WTC11 (cell line): ENCODE measurements at regions not wholly inside any gene's neighbourhood (a gene's known extent, or its start where the extent isn't known, plus 50 kb on each side); places are given as distances from the start of the nearest gene placed in this dataset.

Experiments
- ATAC-seq: fragments of 200-7000 bp; cut with Tn5 transposase; 2 replicates; pipeline ENCODE4 v1.10.0; 2021; ENCODE audit warnings: mild to moderate bottlenecking, moderate library complexity
- CTCF ChIA-PET: fragments of 300-600 bp; sonication (Branson Sonifier 250); formaldehyde crosslinking; loops from one replicate; lab custom pipeline; 2021; ENCODE audit warnings: antibody characterized with exemption; lab: Charles Lee
- POLR2A ChIA-PET: fragments of 350-600 bp; sonication (Branson Sonifier 250); formaldehyde crosslinking; loops from one replicate; lab custom pipeline; 2021; ENCODE audit warnings: antibody characterized with exemption; lab: Charles Lee
- DNase-seq: peaks from one replicate; pipeline ENCODE4 v3.0.0; 2021; ENCODE audit warnings: low spot score
- H3K27ac Mint-ChIP-seq: 2 replicates; pipeline ENCODE4 v1.8.0; 2021; ENCODE audit warnings: mixed read lengths
- H3K27me3 Mint-ChIP-seq: 2 replicates; pipeline ENCODE4 v1.8.0; 2021; ENCODE audit warnings: low read depth, mild to moderate bottlenecking, moderate library complexity, mixed read lengths
- H3K36me3 Mint-ChIP-seq: 2 replicates; pipeline ENCODE4 v1.8.0; 2021; ENCODE audit warnings: mixed read lengths
- H3K4me1 Mint-ChIP-seq: 2 replicates; pipeline ENCODE4 v1.8.0; 2022; ENCODE audit warnings: mixed read lengths
- H3K4me3 Mint-ChIP-seq: 2 replicates; pipeline ENCODE4 v1.8.0; 2021; ENCODE audit warnings: mild to moderate bottlenecking, moderate library complexity, mixed read lengths
- H3K9me3 Mint-ChIP-seq: 2 replicates; pipeline ENCODE4 v1.8.0; 2021; ENCODE audit warnings: mixed read lengths
- CBFB ChIP-seq: sonication (generic); formaldehyde crosslinking; IDR thresholded peaks from 2 replicates; pipeline ENCODE4 v1.8.1; 2022; ENCODE audit warnings: mild to moderate bottlenecking, low read depth, missing genetic modification reagents
- CREB1 ChIP-seq: sonication (generic); formaldehyde crosslinking; IDR thresholded peaks from 2 replicates; pipeline ENCODE4 v1.8.0; 2023; ENCODE audit warnings: mild to moderate bottlenecking, missing genetic modification reagents
- CTCF ChIP-seq: fragments of 200-600 bp; IDR thresholded peaks from 2 replicates; pipeline ENCODE4 v1.8.0; 2022; ENCODE audit warnings: antibody characterized with exemption
- GABPB1 ChIP-seq: sonication (generic); formaldehyde crosslinking; IDR thresholded peaks from 2 replicates; pipeline ENCODE4 v1.8.1; 2023; ENCODE audit warnings: mild to moderate bottlenecking, missing genetic modification reagents
- JUN ChIP-seq: sonication (generic); formaldehyde crosslinking; IDR thresholded peaks from 2 replicates; pipeline ENCODE4 v1.8.0; 2023; ENCODE audit warnings: mild to moderate bottlenecking, missing genetic modification reagents
- MYBL2 ChIP-seq: sonication (generic); formaldehyde crosslinking; IDR thresholded peaks from 2 replicates; pipeline ENCODE4 v1.8.1; 2023; ENCODE audit warnings: mild to moderate bottlenecking, moderate library complexity, missing genetic modification reagents
- NFATC4 ChIP-seq: fragments of 250-450 bp; sonication (Bioruptor Pico); IDR thresholded peaks from 2 replicates; pipeline ENCODE4 v1.9.0; 2021; ENCODE audit warnings: mild to moderate bottlenecking
- NR2C2 ChIP-seq: sonication (generic); formaldehyde crosslinking; IDR thresholded peaks from 2 replicates; pipeline ENCODE4 v1.8.0; 2022; ENCODE audit warnings: mild to moderate bottlenecking, missing genetic modification reagents
- OVOL2 ChIP-seq: fragments of 250-450 bp; sonication (Bioruptor Pico); IDR thresholded peaks from 2 replicates; pipeline ENCODE4 v1.9.0; 2021; ENCODE audit warnings: mild to moderate bottlenecking, borderline replicate concordance
- PRDM15 ChIP-seq: sonication (generic); formaldehyde crosslinking; IDR thresholded peaks from 2 replicates; pipeline ENCODE4 v1.8.0; 2022; ENCODE audit warnings: missing genetic modification reagents
- SOX15 ChIP-seq: fragments of 250-450 bp; sonication (Bioruptor Pico); IDR thresholded peaks from 2 replicates; pipeline ENCODE4 v1.9.0; 2021; ENCODE audit warnings: mild to moderate bottlenecking
- ZNF138 ChIP-seq: sonication (generic); formaldehyde crosslinking; conservative IDR thresholded peaks from 2 replicates; pipeline ENCODE4 v1.8.1; 2022; ENCODE audit warnings: mild to moderate bottlenecking, moderate library complexity, missing genetic modification reagents
- ZNF219 ChIP-seq: sonication (generic); formaldehyde crosslinking; IDR thresholded peaks from 2 replicates; pipeline ENCODE4 v1.8.0; 2023; ENCODE audit warnings: missing genetic modification reagents, mild to moderate bottlenecking, borderline replicate concordance
- ZNF263 ChIP-seq: sonication (generic); formaldehyde crosslinking; IDR thresholded peaks from 2 replicates; pipeline ENCODE4 v1.8.1; 2022; ENCODE audit warnings: low read depth, mild to moderate bottlenecking, moderate library complexity, missing genetic modification reagents
- TF ChIP-seq, protein P1 (sequence below): fragments of 250-450 bp; sonication (Bioruptor Pico); IDR thresholded peaks from 2 replicates; pipeline ENCODE4 v1.9.0; 2021; ENCODE audit warnings: moderate library complexity, mild to moderate bottlenecking, inconsistent platforms, borderline replicate concordance
- TF ChIP-seq, protein P2 (sequence below): fragments of 250-450 bp; sonication (Bioruptor Pico); IDR thresholded peaks from 2 replicates; pipeline ENCODE4 v1.9.0; 2021; ENCODE audit warnings: mild to moderate bottlenecking, borderline replicate concordance

- Mint-ChIP-seq H3K27me3 (peaks cover 5% of the 10 kb centered on the region; the same call in 1 of the 2 replicates), H3K36me3 (peaks cover 43% of the 10 kb centered on the region), H3K4me3 (no peak overlapping the region), H3K4me1 (no peaks in the 10 kb centered on the region), H3K27ac (no peak overlapping the region), H3K9me3 (peaks cover 81% of the 10 kb centered on the region)
- ChIA-PET POLR2A (no interaction called here), CTCF (no interaction called here)
- TF ChIP-seq CREB1 (CRISPR knock-in tag): no peak
- no peak for TF ChIP-seq MYBL2
- no peak for TF ChIP-seq SOX15 (CRISPR knock-in tag)
- DNase-seq (no peak), ATAC-seq (no peak)
Observed at GRCh38 chr2:190139371-190139770, 76.8 kb upstream of the MSTN start.

GRCh38 chr2:190138032-190138431, 75.5 kb upstream of the MSTN start:
- Mint-ChIP-seq H3K27ac (no peak overlapping the region), H3K27me3 (peaks cover 5% of the 10 kb centered on the region; the same call in 1 of the 2 replicates), H3K4me1 (no peaks in the 10 kb centered on the region), H3K36me3 (peaks cover 43% of the 10 kb centered on the region), H3K4me3 (no peak overlapping the region), H3K9me3 (peaks cover 75% of the 10 kb centered on the region)
- ATAC-seq (no peak), DNase-seq (no peak)
- TF ChIP-seq OVOL2 (CRISPR knock-in tag): no peak
- TF ChIP-seq, protein P1, sequence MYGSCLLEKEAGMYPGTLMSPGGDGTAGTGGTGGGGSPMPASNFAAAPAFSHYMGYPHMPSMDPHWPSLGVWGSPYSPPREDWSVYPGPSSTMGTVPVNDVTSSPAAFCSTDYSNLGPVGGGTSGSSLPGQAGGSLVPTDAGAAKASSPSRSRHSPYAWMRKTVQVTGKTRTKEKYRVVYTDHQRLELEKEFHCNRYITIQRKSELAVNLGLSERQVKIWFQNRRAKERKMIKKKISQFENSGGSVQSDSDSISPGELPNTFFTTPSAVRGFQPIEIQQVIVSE (CRISPR knock-in tag): no peak
- CTCF ChIA-PET: no interaction called here
- POLR2A ChIA-PET: no interaction called here

DNA sequence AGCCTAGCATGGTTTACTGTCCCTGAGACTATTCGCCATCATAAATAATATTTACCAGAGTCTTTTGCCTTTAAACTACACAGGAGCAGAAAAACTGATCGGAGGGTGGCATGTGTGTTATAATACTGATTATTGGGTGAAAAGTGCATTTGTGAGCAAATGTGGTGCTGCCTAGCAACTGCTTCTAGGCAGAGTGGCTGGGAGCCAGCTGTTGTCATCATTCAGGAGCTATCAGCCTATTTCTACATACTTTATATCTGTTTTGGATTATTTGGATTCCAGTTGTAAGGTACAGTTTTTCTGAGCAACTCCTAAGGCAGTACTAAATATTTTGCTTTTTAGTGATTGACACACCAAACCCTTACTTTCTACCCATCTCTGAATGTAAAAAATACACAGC, 75.0 kb upstream of the MSTN start:
- no peak for DNase-seq
- Mint-ChIP-seq H3K27me3 (peaks cover 5% of the 10 kb centered on the region; the same call in 1 of the 2 replicates), H3K9me3 (peaks cover 72% of the 10 kb centered on the region), H3K4me3 (no peak overlapping the region)
- TF ChIP-seq ZNF219 (CRISPR knock-in tag) (no peak), CTCF (no peak), JUN (CRISPR knock-in tag) (no peak), NR2C2 (CRISPR knock-in tag) (no peak), GABPB1 (CRISPR knock-in tag) (no peak), CBFB (no peak), PRDM15 (CRISPR knock-in tag) (no peak), NFATC4 (CRISPR knock-in tag) (no peak), ZNF138 (no peak), ZNF263 (CRISPR knock-in tag) (no peak)
- TF ChIP-seq, protein P2, sequence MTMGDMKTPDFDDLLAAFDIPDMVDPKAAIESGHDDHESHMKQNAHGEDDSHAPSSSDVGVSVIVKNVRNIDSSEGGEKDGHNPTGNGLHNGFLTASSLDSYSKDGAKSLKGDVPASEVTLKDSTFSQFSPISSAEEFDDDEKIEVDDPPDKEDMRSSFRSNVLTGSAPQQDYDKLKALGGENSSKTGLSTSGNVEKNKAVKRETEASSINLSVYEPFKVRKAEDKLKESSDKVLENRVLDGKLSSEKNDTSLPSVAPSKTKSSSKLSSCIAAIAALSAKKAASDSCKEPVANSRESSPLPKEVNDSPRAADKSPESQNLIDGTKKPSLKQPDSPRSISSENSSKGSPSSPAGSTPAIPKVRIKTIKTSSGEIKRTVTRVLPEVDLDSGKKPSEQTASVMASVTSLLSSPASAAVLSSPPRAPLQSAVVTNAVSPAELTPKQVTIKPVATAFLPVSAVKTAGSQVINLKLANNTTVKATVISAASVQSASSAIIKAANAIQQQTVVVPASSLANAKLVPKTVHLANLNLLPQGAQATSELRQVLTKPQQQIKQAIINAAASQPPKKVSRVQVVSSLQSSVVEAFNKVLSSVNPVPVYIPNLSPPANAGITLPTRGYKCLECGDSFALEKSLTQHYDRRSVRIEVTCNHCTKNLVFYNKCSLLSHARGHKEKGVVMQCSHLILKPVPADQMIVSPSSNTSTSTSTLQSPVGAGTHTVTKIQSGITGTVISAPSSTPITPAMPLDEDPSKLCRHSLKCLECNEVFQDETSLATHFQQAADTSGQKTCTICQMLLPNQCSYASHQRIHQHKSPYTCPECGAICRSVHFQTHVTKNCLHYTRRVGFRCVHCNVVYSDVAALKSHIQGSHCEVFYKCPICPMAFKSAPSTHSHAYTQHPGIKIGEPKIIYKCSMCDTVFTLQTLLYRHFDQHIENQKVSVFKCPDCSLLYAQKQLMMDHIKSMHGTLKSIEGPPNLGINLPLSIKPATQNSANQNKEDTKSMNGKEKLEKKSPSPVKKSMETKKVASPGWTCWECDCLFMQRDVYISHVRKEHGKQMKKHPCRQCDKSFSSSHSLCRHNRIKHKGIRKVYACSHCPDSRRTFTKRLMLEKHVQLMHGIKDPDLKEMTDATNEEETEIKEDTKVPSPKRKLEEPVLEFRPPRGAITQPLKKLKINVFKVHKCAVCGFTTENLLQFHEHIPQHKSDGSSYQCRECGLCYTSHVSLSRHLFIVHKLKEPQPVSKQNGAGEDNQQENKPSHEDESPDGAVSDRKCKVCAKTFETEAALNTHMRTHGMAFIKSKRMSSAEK (CRISPR knock-in tag): no peak
- TF ChIP-seq, all 79 proteins: peak for 0
- H3K4me1 Mint-ChIP-seq: no peaks in the 10 kb centered on the region
- POLR2A ChIA-PET: no interaction called here
- no peak overlapping the region for H3K27ac Mint-ChIP-seq
- CTCF ChIA-PET: no interaction called here
- peaks cover 43% of the 10 kb centered on the region for H3K36me3 Mint-ChIP-seq
- ATAC-seq: no peak
